HEK293 (cell line): ENCODE measurements at regions not wholly inside any gene's neighbourhood (a gene's known extent, or its start where the extent isn't known, plus 50 kb on each side); places are given as distances from the start of the nearest gene placed in this dataset.

Experiments
- CTCF ChIP-seq: fragments of 450-650 bp; formaldehyde crosslinking; IDR thresholded peaks from 2 replicates; pipeline ENCODE4 v1.5.1; 2016; ENCODE audit warnings: missing biosample characterization, missing genetic modification characterization
- SP3 ChIP-seq: fragments of 450-650 bp; formaldehyde crosslinking; IDR thresholded peaks from 2 replicates; pipeline ENCODE4 v1.5.1; 2016; ENCODE audit warnings: missing biosample characterization, missing genetic modification characterization
- ZNF292 ChIP-seq: fragments of 450-650 bp; formaldehyde crosslinking; IDR thresholded peaks from 2 replicates; pipeline ENCODE4 v1.5.1; 2016; ENCODE audit warnings: low read depth, missing biosample characterization, missing genetic modification characterization, borderline replicate concordance

GRCh38 chr3:143910756-143911155 is 60.9 kb upstream of the DIPK2A start:
- no peak for TF ChIP-seq CTCF (tag by site-specific recombination)
- TF ChIP-seq ZNF292 (tag by site-specific recombination): no peak
- TF ChIP-seq SP3: no peak
